ENCODE measurements at regions not wholly inside any gene's neighbourhood (a gene's known extent, or its start where the extent isn't known, plus 50 kb on each side); places are given as distances from the start of the nearest gene placed in this dataset.

- H3K4me1 ChIP-seq, result no peaks in the 10 kb centered on the region
- no peak overlapping the region for H3K4me3 ChIP-seq
- WGBS, 2 donors, result 49 to 69% methylated on average over 2 of the region's 2 CpGs
- H3K9me3 ChIP-seq, result peaks cover 0 to 6% (median 0%) of the 10 kb centered on the region in 11 donors
- H3K27ac ChIP-seq, result no peak overlapping the region
- H3K36me3 ChIP-seq, result no peaks in the 10 kb centered on the region
- intact Hi-C loops (cut with DNase I), result no loop called here
- no peak for ATAC-seq
- TF ChIP-seq, protein P1, sequence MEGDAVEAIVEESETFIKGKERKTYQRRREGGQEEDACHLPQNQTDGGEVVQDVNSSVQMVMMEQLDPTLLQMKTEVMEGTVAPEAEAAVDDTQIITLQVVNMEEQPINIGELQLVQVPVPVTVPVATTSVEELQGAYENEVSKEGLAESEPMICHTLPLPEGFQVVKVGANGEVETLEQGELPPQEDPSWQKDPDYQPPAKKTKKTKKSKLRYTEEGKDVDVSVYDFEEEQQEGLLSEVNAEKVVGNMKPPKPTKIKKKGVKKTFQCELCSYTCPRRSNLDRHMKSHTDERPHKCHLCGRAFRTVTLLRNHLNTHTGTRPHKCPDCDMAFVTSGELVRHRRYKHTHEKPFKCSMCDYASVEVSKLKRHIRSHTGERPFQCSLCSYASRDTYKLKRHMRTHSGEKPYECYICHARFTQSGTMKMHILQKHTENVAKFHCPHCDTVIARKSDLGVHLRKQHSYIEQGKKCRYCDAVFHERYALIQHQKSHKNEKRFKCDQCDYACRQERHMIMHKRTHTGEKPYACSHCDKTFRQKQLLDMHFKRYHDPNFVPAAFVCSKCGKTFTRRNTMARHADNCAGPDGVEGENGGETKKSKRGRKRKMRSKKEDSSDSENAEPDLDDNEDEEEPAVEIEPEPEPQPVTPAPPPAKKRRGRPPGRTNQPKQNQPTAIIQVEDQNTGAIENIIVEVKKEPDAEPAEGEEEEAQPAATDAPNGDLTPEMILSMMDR (IDR thresholded peaks at IDR 0.05), result no peak
- H3K27me3 ChIP-seq, result no peaks in the 10 kb centered on the region
- no peak for DNase-seq
Observed at GRCh38 chr7:86152926-86153325, 490.8 kb upstream of the GRM3 start.

DNA sequence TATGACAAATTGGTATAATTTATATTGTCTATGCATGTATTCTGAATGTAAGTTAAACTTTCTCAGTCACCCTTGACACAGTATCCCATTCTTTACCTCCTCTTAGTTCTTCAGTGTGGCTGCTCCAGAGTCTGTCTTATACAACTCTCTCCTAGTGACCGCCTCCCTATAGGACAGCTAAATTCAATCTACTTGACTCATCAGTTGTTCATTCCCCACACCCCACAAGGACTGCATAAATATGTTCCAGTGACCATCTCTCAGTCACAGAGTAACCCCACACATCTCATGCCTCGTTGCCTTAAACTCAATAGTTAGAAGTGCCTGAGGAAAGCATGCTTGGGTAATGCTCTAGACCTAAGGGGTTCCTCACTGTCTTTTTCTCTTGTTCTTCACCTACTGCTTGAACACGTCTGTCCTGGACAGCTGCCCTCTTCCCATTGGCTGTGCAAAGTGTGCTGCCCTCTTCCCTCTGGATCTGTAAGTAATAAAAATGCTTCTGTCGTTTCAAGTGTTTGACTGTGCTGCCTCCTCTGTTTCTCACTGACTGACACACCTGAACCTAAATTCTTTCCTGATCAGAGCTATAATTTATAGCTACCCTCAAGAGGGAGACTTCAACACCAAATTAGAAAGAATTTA, 494.6 kb upstream of the GRM3 start:
- intact Hi-C loops (cut with DNase I), result no loop called here
- H3K27ac ChIP-seq, result no peak overlapping the region
- ATAC-seq (no peak), DNase-seq (no peak)
- WGBS, 2 donors, result 49 to 52% methylated on average over 4 of the region's 4 CpGs
- H3K9me3 ChIP-seq, result peaks cover 0 to 6% (median 0%) of the 10 kb centered on the region in 11 donors
- no peaks in the 10 kb centered on the region for H3K27me3 ChIP-seq
- H3K4me1 ChIP-seq, result no peaks in the 10 kb centered on the region
- H3K4me3 ChIP-seq, result no peak overlapping the region
- TF ChIP-seq, protein P1 (IDR thresholded peaks at IDR 0.05), result no peak
- no peaks in the 10 kb centered on the region for H3K36me3 ChIP-seq

GRCh38 chr7:86148501-86148900, 495.2 kb upstream of the GRM3 start:
- intact Hi-C loops (cut with DNase I), result no loop called here
- Histone ChIP-seq H3K9me3 (peaks cover 0 to 6% (median 0%) of the 10 kb centered on the region in 11 donors), H3K4me1 (no peaks in the 10 kb centered on the region), H3K4me3 (no peak overlapping the region), H3K36me3 (no peaks in the 10 kb centered on the region), H3K27me3 (no peaks in the 10 kb centered on the region), H3K27ac (no peak overlapping the region)
- 55 to 61% methylated on average over 2 of the region's 2 CpGs for WGBS, 2 donors
- ATAC-seq (no peak), DNase-seq (no peak)
- TF ChIP-seq, protein P1 (IDR thresholded peaks at IDR 0.05), result no peak

DNA sequence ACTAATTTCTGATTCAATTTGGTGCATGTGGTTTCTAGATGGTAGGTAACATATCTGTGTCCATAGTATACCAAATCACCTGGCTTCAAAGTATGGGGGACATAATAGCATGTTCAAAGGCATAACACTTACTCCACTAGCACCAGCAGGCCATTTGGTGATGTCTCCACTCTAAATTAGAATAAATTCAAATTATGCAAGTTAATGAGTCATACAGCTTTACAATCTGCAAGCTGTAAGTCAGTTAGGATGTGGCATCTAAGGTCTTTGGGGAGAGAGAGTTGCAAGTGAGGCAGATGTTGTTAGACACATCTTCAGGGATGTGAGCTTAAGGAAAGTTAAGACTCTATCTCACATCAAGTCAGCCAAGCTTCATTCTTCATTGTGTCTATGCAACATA, 506.4 kb upstream of the GRM3 start:
- Histone ChIP-seq H3K27me3 (no peaks in the 10 kb centered on the region), H3K4me1 (no peaks in the 10 kb centered on the region), H3K27ac (no peak overlapping the region), H3K36me3 (no peaks in the 10 kb centered on the region), H3K9me3 (peaks cover 0 to 15% (median 0%) of the 10 kb centered on the region in 11 donors), H3K4me3 (no peak overlapping the region)
- ATAC-seq, result no peak
- intact Hi-C loops (cut with DNase I), result no loop called here
- no peak for DNase-seq
- TF ChIP-seq, protein P1 (IDR thresholded peaks at IDR 0.05), result no peak
